ENCODE measurements at regions not wholly inside any gene's neighbourhood (a gene's known extent, or its start where the extent isn't known, plus 50 kb on each side); places are given as distances from the start of the nearest gene placed in this dataset.
A peak's percentile ranks its signal among the peaks of the same experiment; 100 is the strongest.

- no peak overlapping the region for H3K4me3 Mint-ChIP-seq
- 74% methylated on average over 10 of the region's 10 CpGs for WGBS (ENCODE audit: insufficient coverage)
- Histone ChIP-seq H4K20me1 (ENCODE audit: insufficient read depth, low read length) (no peaks in the 10 kb centered on the region), H3K4me3 (replicated peaks in 1 of 3; ENCODE audit: low read depth in 2 of 3, low read length in 3 of 3) (no peak overlapping the region), H3K9ac (ENCODE audit: insufficient read depth, low read length, poor library complexity, severe bottlenecking) (no peak overlapping the region), H3K9me3 (replicated peaks in 1 of 2; ENCODE audit: control insufficient read depth in 1 of 2, insufficient read depth in 1 of 2, low read length in 2 of 2) (no peaks in the 10 kb centered on the region), H3K27ac (ENCODE audit: low read depth in 1 of 2, low read length in 2 of 2) (no peak overlapping the region), H3K27me3 (ENCODE audit: control insufficient read depth in 2 of 2, insufficient read depth in 2 of 2, low read length in 2 of 2) (no peaks in the 10 kb centered on the region), H3K4me2 (replicated peaks; ENCODE audit: extremely low read depth, low read length, poor library complexity, severe bottlenecking) (no peak overlapping the region), H2AFZ (ENCODE audit: insufficient read depth, low read depth, low read length, poor library complexity, severe bottlenecking) (no peak overlapping the region), H3K4me1 (ENCODE audit: control insufficient read depth in 1 of 2, insufficient read depth in 2 of 2, low read length in 2 of 2) (peaks cover 23 to 30% of the 10 kb centered on the region in 2 donors), H3K79me2 (ENCODE audit: insufficient read depth, low read length) (no peaks in the 10 kb centered on the region), H3K36me3 (replicated peaks in 1 of 2; ENCODE audit: control insufficient read depth in 1 of 2, insufficient read depth in 2 of 2, low read length in 2 of 2) (no peaks in the 10 kb centered on the region)
- H3K27ac Mint-ChIP-seq = peak overlapping the region in 1 of 7 donors; percentile 15
- TF ChIP-seq CTCF (IDR thresholded peaks at IDR 0.05) = no peak
- H3K36me3 Mint-ChIP-seq = no peaks in the 10 kb centered on the region
- peaks cover 2 to 8% (median 3%) of the 10 kb centered on the region in 3 donors for H3K27me3 Mint-ChIP-seq (ENCODE audit: low read depth in 3 of 3)
- peaks cover 32% of the 10 kb centered on the region for H3K4me1 Mint-ChIP-seq
- no peak for DNase-seq
- intact Hi-C loops (cut with micrococcal nuclease) = no loop called here
- H3K9me3 Mint-ChIP-seq = peaks cover 0 to 1% (median 0%) of the 10 kb centered on the region in 7 donors
Measured at GRCh38 chr16:85992359-85992758, 93.4 kb downstream of the IRF8 start.

GRCh38 chr16:85992779-85993178, 93.8 kb downstream of the IRF8 start:
- H2AFZ ChIP-seq (ENCODE audit: insufficient read depth, low read depth, low read length, poor library complexity, severe bottlenecking) = no peak overlapping the region
- peaks cover 31% of the 10 kb centered on the region for H3K4me1 Mint-ChIP-seq
- H3K9me3 Mint-ChIP-seq = peaks cover 0 to 1% (median 0%) of the 10 kb centered on the region in 7 donors
- no peak for TF ChIP-seq CTCF (IDR thresholded peaks at IDR 0.05)
- H3K36me3 Mint-ChIP-seq = no peaks in the 10 kb centered on the region
- H3K36me3 ChIP-seq (replicated peaks in 1 of 2; ENCODE audit: control insufficient read depth in 1 of 2, insufficient read depth in 2 of 2, low read length in 2 of 2) = no peaks in the 10 kb centered on the region
- peaks cover 22 to 28% of the 10 kb centered on the region in 2 donors for H3K4me1 ChIP-seq (ENCODE audit: control insufficient read depth in 1 of 2, insufficient read depth in 2 of 2, low read length in 2 of 2)
- H3K4me3 Mint-ChIP-seq = no peak overlapping the region
- no peak for DNase-seq
- 100% methylated on average over 1 of the region's 2 CpGs for WGBS (ENCODE audit: insufficient coverage)
- no peaks in the 10 kb centered on the region for H3K79me2 ChIP-seq (ENCODE audit: insufficient read depth, low read length)
- no peaks in the 10 kb centered on the region for H3K9me3 ChIP-seq (replicated peaks in 1 of 2; ENCODE audit: control insufficient read depth in 1 of 2, insufficient read depth in 1 of 2, low read length in 2 of 2)
- H3K4me2 ChIP-seq (replicated peaks; ENCODE audit: extremely low read depth, low read length, poor library complexity, severe bottlenecking) = no peak overlapping the region
- intact Hi-C loops (cut with micrococcal nuclease) = no loop called here
- H3K4me3 ChIP-seq (replicated peaks in 1 of 3; ENCODE audit: low read depth in 2 of 3, low read length in 3 of 3) = no peak overlapping the region
- H4K20me1 ChIP-seq (ENCODE audit: insufficient read depth, low read length) = no peaks in the 10 kb centered on the region
- H3K27me3 Mint-ChIP-seq (ENCODE audit: low read depth in 3 of 3) = peaks cover 2 to 8% (median 3%) of the 10 kb centered on the region in 3 donors
- no peak overlapping the region for H3K27ac ChIP-seq (ENCODE audit: low read depth in 1 of 2, low read length in 2 of 2)
- no peak overlapping the region for H3K9ac ChIP-seq (ENCODE audit: insufficient read depth, low read length, poor library complexity, severe bottlenecking)
- no peaks in the 10 kb centered on the region for H3K27me3 ChIP-seq (ENCODE audit: control insufficient read depth in 2 of 2, insufficient read depth in 2 of 2, low read length in 2 of 2)
- peak overlapping the region in 3 of 7 donors; percentile 22 to 48 (median 34) for H3K27ac Mint-ChIP-seq
